SU-DHL-6 (cell line): ENCODE measurements at regions not wholly inside any gene's neighbourhood (a gene's known extent, or its start where the extent isn't known, plus 50 kb on each side); places are given as distances from the start of the nearest gene placed in this dataset.
"Not testable (repeated sequence)": the region's sequence is repeated elsewhere in the genome, so short reads cannot be mapped to it uniquely, and the experiment has no call there.

Experiments
- H2AFZ ChIP-seq: fragments of 200-600 bp; sonication (generic); 2 replicates; pipeline ENCODE4 v1.6.1; 2014; ENCODE audit warnings: low read depth, mild to moderate bottlenecking, moderate library complexity, mixed read lengths, antibody characterized with exemption, low read length; ENCODE audit not compliant: severe bottlenecking
- H3F3A ChIP-seq: fragments of 200-600 bp; shearing (Covaris generic); 2 replicates; pipeline ENCODE4 v1.6.0; 2016; ENCODE audit warnings: antibody characterized with exemption, mild to moderate bottlenecking; ENCODE audit not compliant: insufficient read depth
- H3K27ac ChIP-seq: fragments of 200-600 bp; sonication (generic); 2 replicates; pipeline ENCODE4 v1.5.1; 2016; ENCODE audit warnings: low read depth, mild to moderate bottlenecking, low read length, moderate library complexity, mixed read lengths
- H3K27me3 ChIP-seq: fragments of 200-600 bp; sonication (generic), shearing (Covaris generic); 2 replicates; pipeline ENCODE4 v1.6.0; 2014; ENCODE audit warnings: mild to moderate bottlenecking, low read length
- H3K36me3 ChIP-seq: fragments of 200-600 bp; sonication (generic); 2 replicates; pipeline ENCODE4 v1.6.1; 2014; ENCODE audit warnings: mild to moderate bottlenecking, low read length, mixed read lengths
- H3K4me2 ChIP-seq: fragments of 300-600, 200-600 bp; shearing (Covaris generic), sonication (generic); 2 replicates; pipeline ENCODE4 v1.6.0; 2014; ENCODE audit warnings: low read length, low read depth, mild to moderate bottlenecking; ENCODE audit not compliant: poor library complexity, severe bottlenecking
- H3K4me3 ChIP-seq: fragments of 200-600 bp; sonication (generic); 2 replicates; pipeline ENCODE4 v1.5.1; 2014; ENCODE audit warnings: antibody characterized with exemption, low read length, mild to moderate bottlenecking, mixed read lengths; ENCODE audit not compliant: insufficient read depth, poor library complexity, severe bottlenecking
- H3K79me2 ChIP-seq: fragments of 200-600 bp; sonication (generic); 2 replicates; pipeline ENCODE4 v1.6.1; 2014; ENCODE audit warnings: mild to moderate bottlenecking, low read length, moderate library complexity; ENCODE audit not compliant: insufficient read depth
- H3K9ac ChIP-seq: fragments of 200-600 bp; sonication (generic); 2 replicates; pipeline ENCODE4 v1.7.0; 2014; ENCODE audit warnings: mild to moderate bottlenecking, low read length
- H3K9me2 ChIP-seq: fragments of 200-600 bp; sonication (generic); replicated peaks from 2 replicates; pipeline ENCODE4 v1.6.1; 2014; ENCODE audit warnings: low read length; ENCODE audit not compliant: insufficient read depth
- H3K9me3 ChIP-seq: fragments of 200-600 bp; sonication (generic); 2 replicates; pipeline ENCODE4 v1.6.1; 2014; ENCODE audit warnings: low read length, mixed read lengths; ENCODE audit not compliant: insufficient read depth
- H4K20me1 ChIP-seq: fragments of 200-600 bp; sonication (generic); 2 replicates; pipeline ENCODE4 v1.6.1; 2014; ENCODE audit warnings: low read depth, mild to moderate bottlenecking, antibody characterized with exemption, low read length, moderate library complexity, mixed read lengths
- EZH2phosphoT487 ChIP-seq: fragments of 200-600 bp; sonication (generic), shearing (Covaris generic); conservative IDR thresholded peaks from 2 replicates; pipeline ENCODE4 v1.6.1; 2018; ENCODE audit warnings: mild to moderate bottlenecking, antibody characterized with exemption, low read length, moderate library complexity, mixed read lengths
- TF ChIP-seq, protein P1 (sequence below): fragments of 200-600 bp; sonication (generic); IDR thresholded peaks from one replicate; pipeline ENCODE4 v1.5.1; 2017; ENCODE audit warnings: antibody characterized with exemption, mild to moderate bottlenecking, low read length, moderate library complexity; ENCODE audit not compliant: insufficient read depth, poor library complexity, severe bottlenecking

DNA sequence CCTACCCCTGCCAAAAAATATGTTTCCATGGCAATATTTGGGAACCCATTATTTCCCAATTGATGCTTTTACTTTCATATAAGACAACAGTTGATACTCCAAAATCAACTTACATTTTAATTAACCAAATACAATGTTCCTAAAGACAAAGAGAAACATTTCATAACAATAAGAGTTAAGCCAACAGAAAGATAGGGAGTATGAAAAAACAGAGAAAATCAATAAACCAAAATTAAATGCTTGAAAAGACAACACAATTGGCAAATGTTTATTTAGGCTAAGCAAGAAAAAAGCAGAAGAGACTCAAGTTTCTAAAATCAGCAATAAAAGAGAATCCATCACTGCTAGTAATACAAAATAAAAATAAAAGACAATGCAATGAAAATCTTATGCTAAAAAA lies 123.1 kb upstream of the VPREB1 start:
- H2AFZ ChIP-seq = no peak overlapping the region
- H3K9ac ChIP-seq = no peak overlapping the region
- H3K4me3 ChIP-seq = no peak overlapping the region
- H3K4me2 ChIP-seq = no peak overlapping the region
- H3K79me2 ChIP-seq = no peaks in the 10 kb centered on the region
- no peak for TF ChIP-seq EZH2phosphoT487
- no peaks in the 10 kb centered on the region for H3K9me2 ChIP-seq
- no peaks in the 10 kb centered on the region for H3K27me3 ChIP-seq
- H3K9me3 ChIP-seq = no peaks in the 10 kb centered on the region
- H4K20me1 ChIP-seq = no peaks in the 10 kb centered on the region
- no peak overlapping the region for H3K27ac ChIP-seq
- no peaks in the 10 kb centered on the region for H3K36me3 ChIP-seq
- no peaks in the 10 kb centered on the region for H3F3A ChIP-seq

DNA sequence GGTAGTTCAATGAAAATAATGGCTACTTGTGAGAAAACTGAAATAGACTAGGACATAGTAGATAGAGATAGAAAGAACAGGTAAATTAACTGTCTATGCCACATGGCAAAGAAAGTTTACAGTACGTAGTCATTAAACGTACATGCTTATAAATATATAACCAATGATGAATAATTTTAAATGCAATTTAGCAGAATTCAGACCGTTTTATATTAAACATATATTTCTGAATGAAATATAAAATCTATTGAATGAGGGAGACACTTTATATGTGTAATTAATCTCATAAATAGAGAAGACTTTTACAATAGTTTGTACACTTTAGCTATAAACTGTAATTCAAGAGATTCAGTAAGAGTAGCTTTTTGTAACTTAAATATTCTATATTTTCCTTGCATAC lies 124.4 kb upstream of the VPREB1 start:
- Histone ChIP-seq H4K20me1 (no peaks in the 10 kb centered on the region), H3K9me3 (no peaks in the 10 kb centered on the region), H2AFZ (no peak overlapping the region), H3K4me2 (no peak overlapping the region), H3K27me3 (no peaks in the 10 kb centered on the region), H3K79me2 (no peaks in the 10 kb centered on the region), H3K9ac (no peak overlapping the region), H3K9me2 (no peaks in the 10 kb centered on the region), H3K27ac (no peak overlapping the region), H3F3A (no peaks in the 10 kb centered on the region), H3K36me3 (no peaks in the 10 kb centered on the region), H3K4me3 (no peak overlapping the region)
- TF ChIP-seq, protein P1, sequence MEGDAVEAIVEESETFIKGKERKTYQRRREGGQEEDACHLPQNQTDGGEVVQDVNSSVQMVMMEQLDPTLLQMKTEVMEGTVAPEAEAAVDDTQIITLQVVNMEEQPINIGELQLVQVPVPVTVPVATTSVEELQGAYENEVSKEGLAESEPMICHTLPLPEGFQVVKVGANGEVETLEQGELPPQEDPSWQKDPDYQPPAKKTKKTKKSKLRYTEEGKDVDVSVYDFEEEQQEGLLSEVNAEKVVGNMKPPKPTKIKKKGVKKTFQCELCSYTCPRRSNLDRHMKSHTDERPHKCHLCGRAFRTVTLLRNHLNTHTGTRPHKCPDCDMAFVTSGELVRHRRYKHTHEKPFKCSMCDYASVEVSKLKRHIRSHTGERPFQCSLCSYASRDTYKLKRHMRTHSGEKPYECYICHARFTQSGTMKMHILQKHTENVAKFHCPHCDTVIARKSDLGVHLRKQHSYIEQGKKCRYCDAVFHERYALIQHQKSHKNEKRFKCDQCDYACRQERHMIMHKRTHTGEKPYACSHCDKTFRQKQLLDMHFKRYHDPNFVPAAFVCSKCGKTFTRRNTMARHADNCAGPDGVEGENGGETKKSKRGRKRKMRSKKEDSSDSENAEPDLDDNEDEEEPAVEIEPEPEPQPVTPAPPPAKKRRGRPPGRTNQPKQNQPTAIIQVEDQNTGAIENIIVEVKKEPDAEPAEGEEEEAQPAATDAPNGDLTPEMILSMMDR = no peak
- TF ChIP-seq EZH2phosphoT487 = no peak

DNA sequence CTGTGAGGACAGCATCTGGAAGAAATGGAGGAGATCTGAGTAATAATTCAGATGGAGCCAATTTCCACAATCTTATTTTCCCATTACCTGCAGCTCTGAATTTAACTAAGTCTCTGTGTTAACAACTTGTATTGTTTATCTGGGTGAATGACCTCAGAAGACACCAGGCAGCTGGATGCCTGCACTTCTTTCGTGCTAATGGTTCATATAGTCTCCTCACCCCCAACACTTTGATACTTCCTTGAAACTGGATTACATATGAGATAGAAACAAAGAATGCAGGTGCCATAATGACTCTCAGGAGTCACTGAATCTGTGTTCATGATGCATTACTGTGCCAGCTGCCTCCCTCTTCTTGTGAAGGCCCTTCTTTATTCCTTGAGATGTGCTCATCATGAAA lies 125.6 kb upstream of the VPREB1 start:
- TF ChIP-seq, protein P1 = no peak
- no peak for TF ChIP-seq EZH2phosphoT487
- no peak overlapping the region for H3K4me3 ChIP-seq
- no peak overlapping the region for H2AFZ ChIP-seq
- no peaks in the 10 kb centered on the region for H4K20me1 ChIP-seq
- H3K9ac ChIP-seq = no peak overlapping the region
- no peaks in the 10 kb centered on the region for H3K27me3 ChIP-seq
- H3K27ac ChIP-seq = no peak overlapping the region
- H3K79me2 ChIP-seq = no peaks in the 10 kb centered on the region
- H3K9me2 ChIP-seq = no peaks in the 10 kb centered on the region
- H3K36me3 ChIP-seq = no peaks in the 10 kb centered on the region
- H3F3A ChIP-seq = no peaks in the 10 kb centered on the region
- no peak overlapping the region for H3K4me2 ChIP-seq
- no peaks in the 10 kb centered on the region for H3K9me3 ChIP-seq

DNA sequence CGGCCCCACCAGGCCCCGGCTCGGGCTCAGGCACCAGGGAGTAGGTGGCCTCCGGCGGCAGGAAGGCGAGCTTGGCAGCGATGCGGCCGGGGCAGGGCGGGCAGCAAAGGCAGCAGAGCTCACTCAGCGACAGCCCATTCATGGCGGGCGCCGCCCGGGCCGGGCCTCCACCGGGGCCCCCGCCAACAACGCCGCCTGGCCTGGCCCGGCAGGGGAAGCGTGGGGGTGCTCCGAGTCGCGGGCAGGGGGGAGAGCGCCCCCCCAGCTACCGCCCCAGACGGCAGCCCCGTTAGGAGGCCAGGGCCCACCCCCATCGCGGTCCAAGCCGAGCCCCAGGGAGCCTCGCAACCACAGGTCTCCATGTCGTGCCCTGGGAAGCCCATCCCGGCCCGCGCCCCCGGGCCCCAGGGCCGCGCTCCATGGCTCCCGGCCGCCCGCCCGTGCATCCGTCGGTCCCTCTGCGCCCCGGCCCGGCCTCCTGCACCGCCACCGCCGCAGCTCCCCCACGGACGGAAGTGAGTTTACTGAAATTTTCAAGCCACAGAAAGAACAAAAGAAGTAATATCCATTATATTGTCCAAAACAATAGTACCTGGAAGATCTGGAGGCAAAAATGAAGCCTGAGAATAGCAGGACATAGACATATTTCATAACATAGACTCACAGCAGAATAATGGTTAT lies 126.6 kb upstream of the VPREB1 start:
- H3K79me2 ChIP-seq, H3K27ac ChIP-seq, H4K20me1 ChIP-seq, H3K4me3 ChIP-seq, H3K9me3 ChIP-seq, H3K9ac ChIP-seq, H3K4me2 ChIP-seq, H3K9me2 ChIP-seq, H2AFZ ChIP-seq, H3K36me3 ChIP-seq, H3K27me3 ChIP-seq, H3F3A ChIP-seq: not testable (repeated sequence)

DNA sequence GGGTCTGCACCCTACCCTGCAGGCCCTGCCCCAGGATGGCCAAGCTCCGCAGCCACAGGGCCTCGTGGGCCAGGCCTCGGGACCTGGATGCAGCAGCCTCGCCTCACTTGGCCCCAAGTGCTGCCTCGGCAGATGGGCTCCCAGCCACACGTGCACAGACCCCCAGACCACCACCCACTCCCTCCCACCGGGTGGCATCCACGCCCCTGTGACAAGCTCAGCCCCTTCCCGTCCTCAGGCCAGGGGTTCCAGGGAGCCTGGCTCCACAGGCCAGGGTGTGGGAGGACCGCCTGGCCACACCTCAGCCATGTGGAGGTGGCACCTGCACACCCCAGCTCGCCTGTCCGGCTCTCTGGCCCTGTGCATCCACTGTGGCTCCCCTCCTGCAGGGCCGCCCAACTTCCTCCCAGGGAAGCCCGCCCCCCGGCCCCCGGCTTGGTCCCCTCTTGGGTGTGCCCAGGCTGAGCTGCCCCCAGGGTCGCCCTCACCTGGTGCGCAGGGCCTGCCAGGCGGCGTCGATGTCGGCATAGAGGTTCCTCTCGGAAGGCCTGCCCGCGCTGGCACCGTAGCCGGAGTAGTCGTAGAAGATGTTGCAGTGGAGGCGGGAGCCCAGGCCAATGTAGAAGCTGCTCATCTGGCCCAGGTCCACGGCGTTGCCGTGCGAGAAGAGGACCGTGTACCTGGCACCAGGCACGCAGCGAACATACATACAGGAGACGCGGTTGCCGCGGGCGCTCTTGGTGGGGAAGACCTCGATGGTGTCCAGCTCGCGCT lies 127.4 kb upstream of the VPREB1 start:
- H3K79me2 ChIP-seq, H3K36me3 ChIP-seq, H2AFZ ChIP-seq, H3F3A ChIP-seq, H3K9ac ChIP-seq, H3K4me3 ChIP-seq, H4K20me1 ChIP-seq, H3K9me3 ChIP-seq, H3K9me2 ChIP-seq, H3K27me3 ChIP-seq, H3K4me2 ChIP-seq, H3K27ac ChIP-seq: not testable (repeated sequence)
